ENCODE measurements at regions not wholly inside any gene's neighbourhood (a gene's known extent, or its start where the extent isn't known, plus 50 kb on each side); places are given as distances from the start of the nearest gene placed in this dataset.

GRCh38 chr4:19406789-19407188 lies 844.9 kb upstream of the SLIT2 start:
- no peak for DNase-seq (ENCODE audit: low read depth in 2 of 2)

DNA sequence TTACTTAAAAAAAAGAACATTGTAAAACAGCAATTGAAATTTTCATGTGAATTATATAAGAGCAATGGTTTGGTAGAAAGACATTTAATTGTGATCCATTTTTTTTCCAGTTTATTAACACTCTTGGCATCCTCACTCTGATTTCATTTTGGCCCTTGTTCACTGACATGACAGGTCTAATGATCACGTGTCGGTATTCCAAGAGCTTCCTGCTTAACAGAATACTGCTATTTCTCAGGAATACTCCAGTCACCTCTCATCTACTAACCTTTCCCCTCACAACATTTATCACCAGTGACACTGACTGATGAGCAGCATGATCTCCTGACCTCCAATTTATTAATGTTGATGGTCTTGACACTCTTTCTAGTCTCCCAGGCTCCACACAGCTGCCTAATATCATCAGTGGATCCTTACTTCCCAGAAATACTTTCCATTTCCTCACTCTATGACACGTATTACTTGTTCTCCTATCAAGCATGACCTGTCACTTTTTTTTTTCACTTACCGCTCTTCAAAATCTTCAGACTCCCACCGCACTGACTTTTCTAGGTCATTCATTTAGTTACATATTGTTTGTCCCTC lies 847.8 kb upstream of the SLIT2 start:
- no peak for DNase-seq (ENCODE audit: low read depth in 2 of 2)

DNA sequence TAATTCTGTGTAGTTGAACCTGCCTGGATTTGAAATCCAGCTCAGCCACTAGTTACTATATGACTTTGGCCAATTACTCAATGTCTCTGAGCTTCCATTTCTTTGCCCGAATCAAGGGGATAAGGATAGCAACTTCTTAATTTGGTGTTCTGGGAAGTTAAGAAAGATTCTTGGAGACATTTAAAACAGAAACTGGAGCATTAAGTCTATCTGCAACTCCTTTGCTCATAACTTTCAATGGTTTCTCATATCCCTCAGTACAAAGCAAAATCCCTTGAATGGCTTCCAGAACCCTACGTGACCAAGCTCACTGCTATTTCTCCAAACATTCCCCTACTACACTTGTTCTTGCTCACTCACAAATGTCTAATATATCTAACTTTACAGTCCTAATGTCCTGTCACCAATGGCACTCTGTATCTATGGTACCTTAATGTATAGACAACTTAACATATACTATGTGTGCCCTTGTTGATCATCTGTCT lies 849.1 kb upstream of the SLIT2 start:
- no peak for DNase-seq (ENCODE audit: low read depth in 2 of 2)

DNA sequence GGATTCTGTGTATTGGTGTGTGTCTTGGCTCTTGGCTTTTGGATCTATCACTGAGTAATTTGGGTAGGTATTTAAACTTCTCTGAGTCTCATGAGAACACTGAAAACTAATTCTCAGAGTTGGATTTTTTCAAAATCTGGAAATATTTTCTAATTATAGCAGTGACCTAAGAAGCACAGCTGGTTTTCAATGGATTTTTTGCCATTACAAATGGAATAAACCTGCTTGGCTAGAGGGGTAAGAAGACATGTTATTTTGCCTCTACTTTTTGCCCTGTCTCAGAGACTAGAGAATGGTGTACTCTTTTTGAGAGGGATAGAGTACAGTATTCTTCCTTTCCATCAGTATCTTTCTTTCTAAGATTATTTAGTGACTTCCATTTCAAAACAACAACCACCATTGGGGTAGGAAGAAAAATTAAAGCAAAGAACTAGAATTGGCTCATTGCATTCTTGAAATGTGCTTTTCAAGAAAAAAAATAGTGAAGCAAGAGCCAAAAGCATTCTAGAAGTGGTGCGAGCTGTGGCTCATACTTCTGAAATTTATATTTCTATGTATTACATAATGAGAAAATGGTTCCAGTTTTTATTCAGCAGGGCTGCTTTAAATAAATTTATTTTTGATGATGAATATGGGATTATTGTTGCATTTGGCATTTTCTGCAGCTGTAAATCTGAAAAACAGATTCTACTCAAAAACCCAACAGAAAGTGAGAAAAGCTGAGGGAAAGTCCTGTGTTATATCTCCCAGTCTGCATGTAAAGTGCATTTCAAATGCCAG lies 850.2 kb upstream of the SLIT2 start:
- no peak for DNase-seq (ENCODE audit: low read depth in 2 of 2)

- no peak for DNase-seq (ENCODE audit: low read depth in 2 of 2)
Measured at GRCh38 chr4:19400820-19401219, 850.9 kb upstream of the SLIT2 start.

GRCh38 chr4:19399001-19399400 lies 852.7 kb upstream of the SLIT2 start:
- DNase-seq (ENCODE audit: low read depth in 2 of 2): no peak

DNA sequence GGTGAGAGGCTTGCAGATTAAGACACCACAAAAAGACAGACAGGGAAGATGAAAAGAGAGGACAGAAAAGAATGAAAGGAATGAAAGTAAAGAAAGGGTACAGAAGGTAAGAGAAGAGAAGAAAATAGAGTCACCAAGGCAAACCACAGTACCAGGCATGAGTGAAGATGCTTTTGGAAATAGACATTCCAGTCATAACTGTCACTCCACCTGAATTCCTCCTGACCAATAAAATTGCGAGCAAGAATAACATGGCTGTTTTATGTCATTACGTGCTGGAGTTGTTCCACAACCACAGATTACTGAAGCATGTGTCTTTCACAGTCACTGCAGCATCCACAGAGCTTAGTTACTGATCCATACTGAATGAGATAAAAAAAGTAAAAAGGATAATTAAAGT lies 864.9 kb upstream of the SLIT2 start:
- no peak for DNase-seq (ENCODE audit: low read depth in 2 of 2)

- DNase-seq (ENCODE audit: low read depth in 2 of 2): no peak
Measured at GRCh38 chr4:19382993-19383756, 868.5 kb upstream of the SLIT2 start.

DNA sequence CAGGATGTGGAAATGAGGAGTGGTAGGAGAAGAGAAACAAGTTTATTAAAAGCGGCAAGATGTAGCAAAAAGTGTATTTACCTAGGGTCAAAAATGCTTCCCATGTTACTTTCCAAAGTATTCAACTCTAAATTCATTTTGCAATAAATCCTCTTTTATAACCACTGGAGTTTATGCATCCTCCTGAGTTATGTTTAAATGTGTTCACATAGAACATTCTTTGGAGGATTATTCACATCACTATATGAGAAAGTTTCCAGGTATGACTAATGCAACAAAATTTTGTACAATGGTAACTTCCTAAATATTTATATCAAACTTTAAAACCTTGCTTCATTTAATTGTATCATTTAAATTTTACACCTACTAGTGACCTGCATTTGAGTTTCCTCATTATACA lies 870.6 kb upstream of the SLIT2 start:
- no peak for DNase-seq (ENCODE audit: low read depth in 2 of 2)

GRCh38 chr4:19380600-19380999 lies 871.1 kb upstream of the SLIT2 start:
- DNase-seq (ENCODE audit: low read depth in 2 of 2): no peak

DNA sequence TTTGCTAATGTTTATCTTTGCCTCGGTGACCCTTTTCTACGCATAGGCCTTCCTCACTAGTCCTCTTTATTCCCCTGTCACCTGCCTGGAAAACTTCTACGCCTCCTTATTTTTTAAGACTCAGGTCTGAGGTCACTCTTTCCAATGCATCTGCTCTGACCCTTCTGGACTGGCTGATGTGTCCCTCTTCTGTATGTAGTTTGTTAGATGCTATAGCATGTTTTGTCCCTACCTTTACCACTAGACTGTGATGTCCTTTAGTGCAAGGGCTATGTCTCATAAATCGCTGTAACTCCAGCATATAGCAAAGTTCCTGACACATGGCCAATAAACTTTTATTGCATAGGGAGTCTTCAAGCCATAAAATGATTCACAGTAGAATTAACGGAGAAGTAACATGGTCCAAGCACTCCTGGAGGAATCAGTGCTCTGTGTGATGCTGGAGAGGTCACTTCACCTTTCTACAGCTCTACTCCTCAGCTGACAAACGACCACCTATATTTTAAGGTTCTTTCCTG lies 872.5 kb upstream of the SLIT2 start:
- no peak for DNase-seq (ENCODE audit: low read depth in 2 of 2)

DNA sequence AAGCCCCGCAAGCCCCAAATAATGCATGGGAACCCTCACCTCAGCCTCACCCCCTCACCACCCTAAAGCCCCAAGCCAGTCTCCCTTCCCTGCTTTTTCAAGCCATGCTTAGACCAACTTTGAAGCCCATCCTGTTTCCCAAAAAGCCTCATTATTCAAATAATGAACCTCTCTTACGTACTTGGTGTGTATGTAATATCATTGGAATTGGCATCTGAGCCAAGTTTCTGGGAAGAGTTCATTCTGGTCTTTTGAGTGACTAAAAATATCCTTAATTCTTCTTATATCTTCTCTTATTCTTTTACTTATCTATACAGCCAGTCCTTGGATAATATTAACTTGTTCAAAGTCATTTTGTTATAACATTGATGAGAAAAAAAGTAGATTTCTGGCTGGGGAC lies 875.8 kb upstream of the SLIT2 start:
- DNase-seq (ENCODE audit: low read depth in 2 of 2): no peak

DNA sequence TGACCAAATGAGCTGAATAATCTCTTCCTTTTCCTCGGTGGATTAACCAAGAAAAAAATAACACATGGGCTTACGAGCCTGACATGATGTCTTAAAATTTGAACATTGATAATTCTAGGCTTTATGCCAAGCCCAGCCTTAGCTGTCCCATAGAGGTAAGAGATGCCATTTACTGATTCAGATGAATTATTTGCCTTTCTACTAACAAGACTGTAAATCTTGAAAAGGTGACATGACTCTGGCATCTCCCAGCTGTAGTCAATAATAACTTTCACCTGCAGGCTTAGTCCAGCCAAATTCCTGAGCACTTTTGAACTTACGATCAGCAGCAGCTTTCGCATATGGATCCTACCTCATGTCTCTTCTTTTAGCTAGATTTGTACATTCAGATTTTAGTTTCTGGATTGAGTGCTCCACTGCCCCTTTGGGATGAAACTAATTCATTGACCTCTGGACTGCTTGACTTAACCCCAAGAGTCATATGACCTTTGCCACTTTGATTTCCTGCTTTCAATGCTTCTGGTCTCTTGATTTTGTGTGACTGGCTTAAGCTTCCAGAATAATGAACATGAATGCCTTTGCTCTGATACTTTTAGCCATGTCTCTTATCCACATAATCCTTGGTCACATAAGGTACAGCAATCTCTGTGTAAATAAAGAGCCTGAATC lies 876.4 kb upstream of the SLIT2 start:
- DNase-seq (ENCODE audit: low read depth in 2 of 2): no peak

DNA sequence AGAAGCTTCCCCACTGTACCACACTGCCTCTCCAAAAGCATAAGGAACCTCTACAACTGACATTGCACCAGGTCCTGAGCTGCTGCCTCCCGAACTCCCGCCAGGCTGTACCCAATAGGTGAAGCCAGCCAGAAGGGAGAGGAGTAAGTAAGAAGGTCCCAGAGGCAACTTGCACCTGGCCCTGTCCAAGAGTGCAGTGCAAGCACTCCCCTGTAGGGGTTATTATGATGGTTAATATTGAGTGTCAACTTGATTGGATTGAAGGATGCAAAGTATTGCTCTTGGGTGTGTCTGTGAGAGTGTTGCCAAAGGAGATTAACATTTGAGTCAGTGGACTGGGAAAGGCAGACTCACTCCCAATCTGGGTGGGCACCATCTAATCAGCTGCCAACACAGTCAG lies 879.3 kb upstream of the SLIT2 start:
- no peak for DNase-seq (ENCODE audit: low read depth in 2 of 2)

- DNase-seq (ENCODE audit: low read depth in 2 of 2): no peak
Measured at GRCh38 chr4:19368800-19369199, 882.9 kb upstream of the SLIT2 start.

GRCh38 chr4:19366916-19367315 lies 884.8 kb upstream of the SLIT2 start:
- DNase-seq (ENCODE audit: low read depth in 2 of 2): no peak

DNA sequence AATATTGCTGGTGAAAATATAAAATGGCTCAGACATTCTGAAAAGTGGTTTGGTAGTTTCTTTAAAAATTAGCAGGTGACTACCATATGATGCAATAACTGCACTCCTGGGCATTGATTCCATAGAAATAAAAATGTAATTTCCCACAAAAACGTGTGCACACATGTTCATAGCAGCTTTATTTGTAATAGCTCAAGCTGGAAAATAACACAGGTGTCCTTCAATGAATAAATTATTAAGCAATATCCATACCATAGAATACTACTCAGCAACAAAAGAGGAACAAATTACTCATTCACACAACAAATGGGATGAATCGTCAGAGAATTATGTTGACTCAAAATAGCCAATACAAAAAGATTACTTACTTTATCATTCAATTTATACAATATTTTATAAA lies 893.7 kb upstream of the SLIT2 start:
- DNase-seq (ENCODE audit: low read depth in 2 of 2): no peak

- DNase-seq (ENCODE audit: low read depth in 2 of 2): no peak
Measured at GRCh38 chr4:19349416-19349815, 902.3 kb upstream of the SLIT2 start.

GRCh38 chr4:19348746-19349145 lies 903.0 kb upstream of the SLIT2 start:
- DNase-seq (ENCODE audit: low read depth in 2 of 2): no peak

- DNase-seq (ENCODE audit: low read depth in 2 of 2): no peak
Measured at GRCh38 chr4:19346636-19347035, 905.1 kb upstream of the SLIT2 start.

DNA sequence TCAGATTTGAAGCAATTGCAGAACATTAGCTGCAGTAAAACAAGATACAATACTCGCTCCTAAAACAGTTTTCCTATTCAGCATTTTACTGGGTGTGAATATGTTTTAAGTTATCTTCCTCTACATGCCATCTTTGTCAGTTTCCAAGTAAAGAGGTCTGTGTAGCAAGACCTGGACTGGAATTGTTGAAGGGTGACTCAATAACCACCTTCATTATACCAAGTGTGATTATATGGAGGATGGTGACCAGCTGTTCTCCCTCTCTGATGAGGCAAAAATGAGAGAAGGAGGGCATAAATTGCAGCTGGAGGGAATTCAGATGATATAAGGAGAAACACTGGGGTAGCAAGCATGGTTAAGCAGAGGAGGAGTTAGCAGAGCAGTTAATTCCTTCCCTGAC lies 922.1 kb upstream of the SLIT2 start:
- DNase-seq (ENCODE audit: low read depth in 2 of 2): no peak

GRCh38 chr4:19329077-19329476 lies 922.6 kb upstream of the SLIT2 start:
- DNase-seq (ENCODE audit: low read depth in 2 of 2): no peak

All from stimulated activated CD4-positive, alpha-beta T cell treated with anti-CD3 and anti-CD28 coated beads, Interleukin-4, amount 100 ng/mL, for 48 hours (primary cell).